ENCODE measurements at regions not wholly inside any gene's neighbourhood (a gene's known extent, or its start where the extent isn't known, plus 50 kb on each side); places are given as distances from the start of the nearest gene placed in this dataset.

DNA sequence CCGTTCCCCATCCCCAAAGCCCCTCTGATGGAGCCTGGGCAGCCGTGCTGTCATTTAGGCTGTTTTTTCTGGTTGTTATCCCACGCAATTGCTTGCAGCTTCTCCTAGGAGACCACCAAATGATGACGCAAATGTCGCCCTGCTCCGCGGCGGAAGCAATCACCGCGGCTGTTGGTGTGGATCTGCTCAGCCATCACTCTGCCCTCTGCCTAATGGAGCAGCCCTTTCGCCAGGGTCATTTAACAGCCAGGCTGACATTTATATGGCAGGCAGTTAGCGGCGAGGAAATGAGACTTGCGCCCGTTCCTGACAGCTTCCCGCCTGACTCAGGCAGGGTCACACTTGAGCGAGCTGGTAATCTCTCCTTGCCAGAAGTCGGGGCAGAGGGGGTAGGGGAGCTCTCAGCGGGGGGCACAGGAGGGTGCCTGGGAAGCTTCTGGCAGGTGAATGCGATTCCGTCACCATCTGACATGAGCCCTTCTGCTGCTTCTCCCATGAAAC lies 97.9 kb upstream of the RTL6 start:
- TF ChIP-seq, protein P1, sequence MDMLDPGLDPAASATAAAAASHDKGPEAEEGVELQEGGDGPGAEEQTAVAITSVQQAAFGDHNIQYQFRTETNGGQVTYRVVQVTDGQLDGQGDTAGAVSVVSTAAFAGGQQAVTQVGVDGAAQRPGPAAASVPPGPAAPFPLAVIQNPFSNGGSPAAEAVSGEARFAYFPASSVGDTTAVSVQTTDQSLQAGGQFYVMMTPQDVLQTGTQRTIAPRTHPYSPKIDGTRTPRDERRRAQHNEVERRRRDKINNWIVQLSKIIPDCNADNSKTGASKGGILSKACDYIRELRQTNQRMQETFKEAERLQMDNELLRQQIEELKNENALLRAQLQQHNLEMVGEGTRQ (IDR thresholded peaks at IDR 0.05; ENCODE audit: low read depth, low read length), result no peak
- TF ChIP-seq, protein P2, sequence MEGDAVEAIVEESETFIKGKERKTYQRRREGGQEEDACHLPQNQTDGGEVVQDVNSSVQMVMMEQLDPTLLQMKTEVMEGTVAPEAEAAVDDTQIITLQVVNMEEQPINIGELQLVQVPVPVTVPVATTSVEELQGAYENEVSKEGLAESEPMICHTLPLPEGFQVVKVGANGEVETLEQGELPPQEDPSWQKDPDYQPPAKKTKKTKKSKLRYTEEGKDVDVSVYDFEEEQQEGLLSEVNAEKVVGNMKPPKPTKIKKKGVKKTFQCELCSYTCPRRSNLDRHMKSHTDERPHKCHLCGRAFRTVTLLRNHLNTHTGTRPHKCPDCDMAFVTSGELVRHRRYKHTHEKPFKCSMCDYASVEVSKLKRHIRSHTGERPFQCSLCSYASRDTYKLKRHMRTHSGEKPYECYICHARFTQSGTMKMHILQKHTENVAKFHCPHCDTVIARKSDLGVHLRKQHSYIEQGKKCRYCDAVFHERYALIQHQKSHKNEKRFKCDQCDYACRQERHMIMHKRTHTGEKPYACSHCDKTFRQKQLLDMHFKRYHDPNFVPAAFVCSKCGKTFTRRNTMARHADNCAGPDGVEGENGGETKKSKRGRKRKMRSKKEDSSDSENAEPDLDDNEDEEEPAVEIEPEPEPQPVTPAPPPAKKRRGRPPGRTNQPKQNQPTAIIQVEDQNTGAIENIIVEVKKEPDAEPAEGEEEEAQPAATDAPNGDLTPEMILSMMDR (conservative IDR thresholded peaks at IDR 0.05; ENCODE audit: low read depth, low read length), result no peak
